Lower leg skin (tissue), 4 donors: ENCODE measurements at regions not wholly inside any gene's neighbourhood (a gene's known extent, or its start where the extent isn't known, plus 50 kb on each side); places are given as distances from the start of the nearest gene placed in this dataset.

Experiments
- DNase-seq, 2 donors: peaks; one replicate each; pipeline ENCODE4 v3.0.0-alpha.2; 2019; ENCODE audit warnings: low spot score in 2 of 2
- H3K4me3 ChIP-seq: fragments of 200-600 bp; sonication (generic); 2 replicates; pipeline ENCODE4 v1.5.1; 2017; ENCODE audit warnings: mild to moderate bottlenecking, low read depth; ENCODE audit not compliant: poor library complexity, severe bottlenecking
- CTCF ChIP-seq, 3 donors: fragments of 450-650 bp; IDR thresholded peaks; one replicate each; pipeline ENCODE4 v1.5.1; 2016; ENCODE audit warnings: antibody characterized with exemption in 3 of 3, mild to moderate bottlenecking in 3 of 3, moderate library complexity in 2 of 3
- POLR2A ChIP-seq, 2 donors: fragments of 450-650 bp; IDR thresholded peaks; one replicate each; pipeline ENCODE4 v1.6.1; 2016 to 2017; ENCODE audit warnings: antibody characterized with exemption in 2 of 2, mild to moderate bottlenecking in 1 of 2, moderate library complexity in 1 of 2
- WGBS, 2 donors: methylation state at CpG; one replicate each; pipeline ENCODE4 v1.1.5; 2018; 5-methylcytosine and 5-hydroxymethylcytosine counted together
- intact Hi-C: fragments of 100-400 bp; cut with DNase I; formaldehyde crosslinking; loops from one replicate; pipeline ENCODE4 v1.15.0; 2023; ENCODE audit warnings: low total_unique reads

GRCh38 chr14:34356264-34356654 lies 105.8 kb downstream of the SPTSSA start:
- 47 to 53% methylated on average over 4 of the region's 4 CpGs for WGBS, 2 donors

GRCh38 chr14:34355584-34356263 lies 106.3 kb downstream of the SPTSSA start:
- intact Hi-C loops, result no loop called here
- peak in 1 of 2 donors; percentile 57 for DNase-seq
- WGBS, 2 donors, result 25 to 51% methylated on average over 2 of the region's 2 CpGs
- no peak for TF ChIP-seq CTCF (IDR thresholded peaks at IDR 0.05)
- no peak for TF ChIP-seq POLR2A (IDR thresholded peaks at IDR 0.05)
- no peak overlapping the region for H3K4me3 ChIP-seq

More at GRCh38 chr14:34356264-34356654, 105.8 kb downstream of the SPTSSA start:
- intact Hi-C loops, result no loop called here
- DNase-seq, result no peak
- TF ChIP-seq CTCF (IDR thresholded peaks at IDR 0.05) (no peak), POLR2A (IDR thresholded peaks at IDR 0.05) (no peak)
- H3K4me3 ChIP-seq, result no peak overlapping the region

GRCh38 chr14:34354556-34354955 lies 107.5 kb downstream of the SPTSSA start:
- DNase-seq, result no peak
- TF ChIP-seq CTCF (IDR thresholded peaks at IDR 0.05) (no peak), POLR2A (IDR thresholded peaks at IDR 0.05) (no peak)
- 51 to 53% methylated on average over 3 of the region's 3 CpGs for WGBS, 2 donors
- intact Hi-C loops, result no loop called here
- no peak overlapping the region for H3K4me3 ChIP-seq

- H3K4me3 ChIP-seq, result no peak overlapping the region
- intact Hi-C loops, result no loop called here
- DNase-seq, result no peak
- 91 to 93% methylated on average over 6 of the region's 6 CpGs for WGBS, 2 donors
- TF ChIP-seq POLR2A (IDR thresholded peaks at IDR 0.05) (no peak), CTCF (IDR thresholded peaks at IDR 0.05) (no peak)
Measured at GRCh38 chr14:34350903-34351302, 111.1 kb downstream of the SPTSSA start.

- TF ChIP-seq POLR2A (IDR thresholded peaks at IDR 0.05) (no peak), CTCF (IDR thresholded peaks at IDR 0.05) (no peak)
- no peak for DNase-seq
- 92 to 95% methylated on average over 6 of the region's 6 CpGs for WGBS, 2 donors
- intact Hi-C loops, result no loop called here
- H3K4me3 ChIP-seq, result no peak overlapping the region
Measured at GRCh38 chr14:34348592-34348991, 113.4 kb downstream of the SPTSSA start.

- TF ChIP-seq POLR2A (IDR thresholded peaks at IDR 0.05), result no peak
- TF ChIP-seq CTCF (IDR thresholded peaks at IDR 0.05), result no peak
- no peak overlapping the region for H3K4me3 ChIP-seq
- 90 to 94% methylated on average over 2 of the region's 2 CpGs for WGBS, 2 donors
- no peak for DNase-seq
- intact Hi-C loops, result no loop called here
Measured at GRCh38 chr14:34347683-34348082, 114.4 kb downstream of the SPTSSA start.
